ENCODE measurements at regions not wholly inside any gene's neighbourhood (a gene's known extent, or its start where the extent isn't known, plus 50 kb on each side); places are given as distances from the start of the nearest gene placed in this dataset.
"Not testable (repeated sequence)": the region's sequence is repeated elsewhere in the genome, so short reads cannot be mapped to it uniquely, and the experiment has no call there.

DNA sequence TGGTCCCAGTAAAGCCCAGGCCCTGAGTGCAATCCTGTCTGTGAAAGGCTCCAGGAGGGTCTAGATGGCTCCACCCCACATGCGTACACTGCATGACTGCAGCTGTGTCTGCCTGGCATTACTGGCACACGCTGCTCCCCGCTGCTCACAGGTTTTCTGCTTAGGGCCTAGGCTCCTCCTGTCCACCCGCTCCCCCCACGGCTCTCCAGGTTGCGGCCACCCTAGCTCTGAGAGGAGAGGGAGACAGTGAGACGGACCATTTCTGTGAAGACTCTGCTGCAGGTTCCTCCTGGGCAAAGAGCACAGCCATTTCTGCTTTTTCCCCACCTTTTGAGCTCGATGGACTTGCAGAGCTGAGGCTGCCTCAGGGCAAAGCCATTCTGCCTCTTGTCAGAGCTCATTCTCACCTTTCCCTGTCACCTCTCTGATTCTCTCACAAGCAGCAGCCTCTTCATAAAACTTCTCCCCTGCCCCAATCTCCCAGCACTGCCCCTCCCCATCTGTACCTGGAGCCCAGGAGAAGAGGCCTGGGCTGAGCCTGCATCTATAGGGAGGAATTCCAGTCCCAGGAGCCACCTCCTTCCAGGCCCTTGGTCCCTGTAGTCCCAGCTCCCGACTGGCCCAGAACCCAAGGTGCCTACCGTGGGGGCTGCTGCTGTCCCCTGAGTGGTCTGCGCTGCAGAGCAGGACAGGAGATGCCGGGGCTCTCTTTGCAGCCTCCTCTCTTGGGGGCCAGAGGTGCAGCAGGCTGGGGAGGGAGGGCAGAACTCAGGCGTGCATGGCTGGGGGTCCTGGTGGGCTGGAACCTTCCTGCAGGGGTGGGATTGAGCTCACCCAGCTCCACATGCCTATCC is 433.7 kb upstream of the B3GAT1 start:
- no peak for DNase-seq (ENCODE audit: low spot score)

- no peak for DNase-seq (ENCODE audit: low spot score)
These were observed 432.8 kb upstream of the B3GAT1 start for GRCh38 chr11:134844838-134845237.

DNA sequence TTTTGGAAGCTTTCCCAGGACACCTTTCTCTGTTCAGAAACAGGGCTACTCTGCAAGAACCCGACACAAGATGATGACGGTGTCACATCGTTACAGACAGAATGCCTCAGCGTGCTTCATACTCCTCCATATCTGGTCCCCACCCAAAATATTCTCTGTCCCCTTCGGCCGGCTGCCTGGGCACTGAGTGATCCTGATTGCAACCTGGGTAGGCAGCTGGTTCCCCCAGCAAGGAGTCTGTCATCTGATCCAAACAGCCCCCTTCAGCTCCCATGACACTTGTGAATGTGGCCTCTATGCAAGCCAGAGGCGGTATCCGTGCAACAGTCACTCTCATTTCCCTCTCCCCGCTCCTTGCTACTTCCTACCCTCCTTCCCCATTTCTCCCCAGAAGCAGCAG is 431.7 kb upstream of the B3GAT1 start:
- no peak for DNase-seq (ENCODE audit: low spot score)

DNA sequence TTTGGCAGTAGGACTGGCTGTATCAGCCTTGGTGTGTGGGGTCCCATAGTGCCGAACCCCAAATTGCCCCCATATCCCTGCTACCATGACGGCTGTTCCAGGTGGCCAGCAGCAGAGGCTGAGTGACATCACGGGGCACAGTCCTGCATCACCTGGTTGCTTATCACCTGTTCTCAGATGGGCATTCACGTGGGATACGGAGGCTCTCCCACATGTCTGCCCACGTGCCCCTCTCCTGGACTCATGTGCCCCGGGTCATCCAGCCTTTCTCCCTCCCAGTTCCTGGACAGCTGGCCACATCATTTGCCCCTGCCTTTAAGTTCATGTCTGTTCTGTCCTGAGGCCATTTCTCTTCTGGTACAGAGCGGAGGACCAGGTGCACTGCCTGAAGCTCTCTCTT is 431.0 kb upstream of the B3GAT1 start:
- DNase-seq (ENCODE audit: low spot score): no peak

- no peak for DNase-seq (ENCODE audit: low spot score)
These were observed 429.9 kb upstream of the B3GAT1 start for GRCh38 chr11:134841972-134842371.

DNA sequence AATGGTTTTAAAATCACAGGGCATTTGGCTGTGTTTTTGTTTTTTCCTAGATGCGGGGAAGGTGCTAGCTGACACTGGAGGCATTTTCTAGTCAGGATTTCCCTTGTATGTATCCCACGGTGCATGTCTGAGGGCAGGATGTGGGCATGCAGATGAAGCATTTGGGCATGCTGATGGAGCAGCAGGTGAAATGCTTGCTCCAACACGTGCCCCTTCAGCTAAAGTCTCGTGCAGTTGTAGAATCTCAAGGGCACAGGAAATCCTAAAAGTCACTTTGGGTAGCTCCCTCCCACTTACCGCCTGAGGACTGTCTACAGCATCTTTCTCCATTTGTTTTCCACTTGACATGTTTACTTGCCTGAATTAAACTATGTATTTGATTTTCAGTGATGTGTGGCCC is 429.4 kb upstream of the B3GAT1 start:
- no peak for DNase-seq (ENCODE audit: low spot score)

- DNase-seq (ENCODE audit: low spot score): no peak
These were observed 428.9 kb upstream of the B3GAT1 start for GRCh38 chr11:134840945-134841344.

DNA sequence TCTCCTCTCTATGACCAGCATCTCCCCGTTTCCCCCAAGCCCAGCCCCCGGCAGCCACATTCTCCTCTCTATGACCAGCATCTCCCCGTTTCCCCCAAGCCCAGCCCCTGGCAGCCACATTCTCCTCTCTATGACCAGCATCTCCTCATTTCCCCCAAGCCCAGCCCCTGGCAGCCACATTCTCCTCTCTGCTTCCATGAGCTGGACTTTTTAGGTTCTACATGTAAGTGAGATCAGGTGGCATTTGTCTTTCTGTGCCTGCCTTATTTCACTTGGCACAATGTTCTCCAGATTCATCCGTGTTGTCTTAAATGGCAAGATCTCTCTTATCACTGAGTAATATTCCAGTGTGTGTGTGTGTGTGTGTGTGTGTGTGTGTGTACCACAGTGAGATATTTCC is 428.1 kb upstream of the B3GAT1 start:
- DNase-seq (ENCODE audit: low spot score): not testable (repeated sequence)

- DNase-seq (ENCODE audit: low spot score): no peak
These were observed 426.7 kb upstream of the B3GAT1 start for GRCh38 chr11:134838708-134839107.

DNA sequence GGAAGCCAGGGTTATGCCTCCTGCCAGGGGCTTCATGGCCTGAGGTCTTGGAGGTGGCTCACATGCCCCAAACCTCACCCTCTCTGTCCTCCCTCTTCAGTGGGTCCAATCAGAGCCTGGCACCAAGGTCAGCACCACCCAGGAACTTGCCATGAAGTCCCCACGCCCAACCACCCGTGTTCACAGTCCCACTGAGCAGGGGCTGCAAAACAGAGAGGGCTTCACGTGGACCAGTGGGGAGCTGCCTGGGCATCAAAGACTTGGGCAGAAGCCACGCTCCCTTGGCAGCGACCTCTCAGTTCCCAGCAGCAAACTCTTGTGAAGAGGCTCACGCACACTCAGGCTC is 425.8 kb upstream of the B3GAT1 start:
- DNase-seq (ENCODE audit: low spot score): no peak

- DNase-seq (ENCODE audit: low spot score): no peak
These were observed 425.3 kb upstream of the B3GAT1 start for GRCh38 chr11:134837166-134837886.

- no peak for DNase-seq (ENCODE audit: low spot score)
These were observed 424.5 kb upstream of the B3GAT1 start for GRCh38 chr11:134836561-134836960.

DNA sequence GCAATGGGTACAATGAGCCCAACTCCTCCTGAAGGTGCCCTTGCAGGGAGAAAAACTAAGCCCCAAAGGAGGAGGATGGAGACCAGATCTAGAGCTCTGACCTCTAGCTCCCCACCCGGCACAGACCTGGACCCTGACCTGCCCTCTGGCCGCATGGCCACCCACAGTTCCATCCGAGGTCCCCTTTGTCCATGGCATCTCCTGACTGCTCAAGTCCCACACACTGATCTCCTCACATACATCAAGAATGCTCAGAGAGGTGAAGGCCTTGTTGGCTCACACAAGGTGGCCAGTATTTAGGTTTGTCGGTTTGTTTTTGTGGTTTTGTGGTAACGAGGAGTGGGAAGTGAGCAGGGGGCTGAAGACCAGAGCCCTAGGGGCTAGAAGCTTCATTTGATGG is 423.5 kb upstream of the B3GAT1 start:
- no peak for DNase-seq (ENCODE audit: low spot score)

GRCh38 chr11:134830312-134830711 is 418.3 kb upstream of the B3GAT1 start:
- DNase-seq (ENCODE audit: low spot score): no peak

DNA sequence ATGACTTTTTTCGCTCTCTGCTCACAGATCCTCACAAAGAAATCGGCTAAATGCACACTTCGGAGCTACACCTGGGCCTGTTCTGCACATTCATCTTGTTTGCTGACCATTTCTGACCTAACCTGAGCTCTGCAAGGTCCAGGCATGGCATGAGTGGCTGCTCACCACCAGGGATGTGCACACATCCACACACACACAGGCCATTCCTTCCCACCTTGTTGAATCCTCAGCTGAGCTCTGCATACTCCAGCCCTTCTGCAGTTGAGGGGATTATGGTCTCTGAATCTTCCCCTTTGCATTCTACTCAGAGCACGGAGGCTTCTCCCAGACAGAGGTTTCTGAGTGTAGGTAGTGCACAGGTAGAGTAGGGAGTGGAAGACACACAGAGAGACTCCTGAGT is 411.9 kb upstream of the B3GAT1 start:
- no peak for DNase-seq (ENCODE audit: low spot score)

GRCh38 chr11:134822897-134823296 is 410.9 kb upstream of the B3GAT1 start:
- no peak for DNase-seq (ENCODE audit: low spot score)

DNA sequence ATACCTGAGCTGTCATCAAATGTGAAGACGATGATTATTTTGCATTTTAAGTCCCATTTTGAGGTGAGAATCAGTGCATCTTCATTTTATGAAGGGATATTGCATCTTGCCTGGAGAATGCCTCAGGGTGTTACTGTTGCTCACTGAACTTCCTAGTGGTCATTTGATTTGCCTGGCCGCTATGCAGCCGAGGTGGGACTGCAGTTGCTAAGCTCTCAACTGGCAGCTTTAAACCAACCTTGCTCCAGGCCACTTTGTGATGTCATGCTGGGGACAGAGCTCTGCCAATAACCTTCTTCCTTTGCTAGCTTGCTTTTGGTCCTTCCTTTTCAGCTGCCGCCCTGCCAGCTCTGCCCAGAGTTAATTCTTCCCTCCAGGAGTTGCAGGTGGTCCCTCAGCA is 409.4 kb upstream of the B3GAT1 start:
- no peak for DNase-seq (ENCODE audit: low spot score)

GRCh38 chr11:134819041-134819440 is 407.0 kb upstream of the B3GAT1 start:
- DNase-seq (ENCODE audit: low spot score): no peak

DNA sequence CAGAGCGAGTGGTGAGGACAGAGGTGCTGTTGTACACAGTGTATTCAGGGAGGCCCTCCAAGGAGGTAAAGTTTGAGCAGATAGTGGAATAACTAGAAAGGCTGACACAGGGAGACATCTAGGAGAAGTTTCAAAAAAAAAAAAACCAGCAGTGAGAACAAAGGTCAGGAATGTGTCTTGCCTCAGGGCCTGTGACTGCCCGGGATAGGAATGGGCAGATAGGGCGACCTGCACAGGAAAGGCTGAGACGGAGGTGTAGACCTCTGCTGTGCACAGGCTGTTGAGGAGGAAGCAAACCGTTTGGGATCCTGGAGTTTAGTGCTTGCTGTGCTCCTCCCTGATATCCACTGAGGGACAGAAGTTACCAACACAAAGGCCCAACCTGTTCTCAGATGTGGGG is 406.5 kb upstream of the B3GAT1 start:
- no peak for DNase-seq (ENCODE audit: low spot score)

DNA sequence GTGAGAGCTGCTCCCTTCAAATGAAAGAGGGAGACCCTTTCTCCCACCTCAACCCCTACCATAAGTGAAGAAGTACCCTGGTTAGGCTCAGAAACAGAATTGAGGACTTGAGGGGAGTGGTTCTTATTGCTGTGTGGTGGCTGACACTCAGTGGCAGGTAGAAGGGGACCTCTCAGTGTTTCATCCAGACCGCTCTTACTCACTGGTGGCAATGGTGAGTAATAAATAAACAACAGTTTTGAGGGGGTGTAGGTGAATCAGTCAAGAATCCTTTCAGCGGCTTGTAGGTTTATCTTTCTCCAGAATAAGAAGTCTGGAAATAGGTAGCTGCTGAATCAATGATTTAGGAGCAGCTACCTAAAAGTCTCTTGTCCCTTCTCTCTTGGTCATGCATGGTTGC is 403.4 kb upstream of the B3GAT1 start:
- DNase-seq (ENCODE audit: low spot score): peak; percentile 49

GRCh38 chr11:134807997-134808396 is 396.0 kb upstream of the B3GAT1 start:
- no peak for DNase-seq (ENCODE audit: low spot score)

GRCh38 chr11:134802598-134802997 is 390.6 kb upstream of the B3GAT1 start:
- DNase-seq (ENCODE audit: low spot score): no peak

DNA sequence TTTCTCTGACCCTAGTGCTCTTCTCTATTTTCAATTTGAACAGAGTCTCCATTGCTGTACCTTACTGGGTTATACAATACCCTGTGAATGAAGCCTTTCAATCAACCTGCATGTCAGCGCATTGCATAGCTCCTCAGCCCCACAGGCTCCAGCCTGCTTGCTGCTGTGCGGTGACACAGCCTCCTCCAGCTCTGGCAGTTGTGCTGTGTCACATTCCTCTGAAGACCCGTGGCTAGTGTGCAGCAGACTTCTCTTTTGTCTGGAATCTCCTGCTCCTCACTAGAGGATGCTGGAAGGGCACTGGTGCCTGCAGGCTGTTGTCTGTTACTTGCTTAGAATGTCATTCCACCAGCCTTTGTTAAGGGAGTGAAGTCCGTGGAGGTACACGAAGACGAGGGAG is 390.1 kb upstream of the B3GAT1 start:
- DNase-seq (ENCODE audit: low spot score): no peak

GRCh38 chr11:134801570-134801969 is 389.5 kb upstream of the B3GAT1 start:
- DNase-seq (ENCODE audit: low spot score): no peak

Measured in RKO (cell line).